WTC11 (cell line): ENCODE measurements at regions not wholly inside any gene's neighbourhood (a gene's known extent, or its start where the extent isn't known, plus 50 kb on each side); places are given as distances from the start of the nearest gene placed in this dataset.

Source experiments
- ATF3 ChIP-seq: sonication (generic); formaldehyde crosslinking; conservative IDR thresholded peaks from 2 replicates; pipeline ENCODE4 v1.8.1; 2022; ENCODE audit warnings: mild to moderate bottlenecking, missing genetic modification reagents
- NFYB ChIP-seq: sonication (generic); formaldehyde crosslinking; conservative IDR thresholded peaks from 2 replicates; pipeline ENCODE4 v1.8.0; 2022; ENCODE audit warnings: low read depth, missing genetic modification reagents
- NR3C1 ChIP-seq: sonication (generic); formaldehyde crosslinking; conservative IDR thresholded peaks from 2 replicates; pipeline ENCODE4 v1.8.1; 2023; ENCODE audit warnings: low read depth, mild to moderate bottlenecking, missing genetic modification reagents
- SP1 ChIP-seq: sonication (generic); formaldehyde crosslinking; conservative IDR thresholded peaks from 2 replicates; pipeline ENCODE4 v1.8.1; 2022; ENCODE audit warnings: missing genetic modification reagents
- TF ChIP-seq, protein P1 (sequence below): fragments of 200-600 bp; IDR thresholded peaks from 2 replicates; pipeline ENCODE4 v1.8.0; 2022; ENCODE audit warnings: antibody characterized with exemption

DNA sequence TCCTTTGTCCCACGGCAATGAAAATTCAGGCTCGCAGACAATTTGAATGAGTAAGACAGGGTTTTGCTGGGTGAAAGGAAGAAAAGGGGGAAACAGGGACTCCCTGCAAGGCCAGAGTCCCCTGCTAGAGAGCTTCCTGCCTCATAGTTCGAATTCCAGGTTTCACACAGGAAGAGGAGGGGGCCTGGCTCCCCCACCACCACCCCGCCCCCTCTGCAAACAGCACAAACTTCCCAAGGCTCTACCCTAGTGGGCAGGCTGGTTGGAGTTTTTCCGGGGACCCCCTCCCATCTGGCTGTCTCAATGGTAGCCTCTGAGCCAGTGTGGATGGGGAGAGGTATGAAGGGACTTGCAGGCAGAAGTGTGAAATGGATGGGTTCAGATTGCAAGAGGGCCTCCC lies 57.4 kb upstream of the NEBL start:
- no peak for TF ChIP-seq NR3C1 (CRISPR knock-in tag)
- peak; percentile 39 for TF ChIP-seq SP1 (CRISPR knock-in tag)
- TF ChIP-seq, protein P1, sequence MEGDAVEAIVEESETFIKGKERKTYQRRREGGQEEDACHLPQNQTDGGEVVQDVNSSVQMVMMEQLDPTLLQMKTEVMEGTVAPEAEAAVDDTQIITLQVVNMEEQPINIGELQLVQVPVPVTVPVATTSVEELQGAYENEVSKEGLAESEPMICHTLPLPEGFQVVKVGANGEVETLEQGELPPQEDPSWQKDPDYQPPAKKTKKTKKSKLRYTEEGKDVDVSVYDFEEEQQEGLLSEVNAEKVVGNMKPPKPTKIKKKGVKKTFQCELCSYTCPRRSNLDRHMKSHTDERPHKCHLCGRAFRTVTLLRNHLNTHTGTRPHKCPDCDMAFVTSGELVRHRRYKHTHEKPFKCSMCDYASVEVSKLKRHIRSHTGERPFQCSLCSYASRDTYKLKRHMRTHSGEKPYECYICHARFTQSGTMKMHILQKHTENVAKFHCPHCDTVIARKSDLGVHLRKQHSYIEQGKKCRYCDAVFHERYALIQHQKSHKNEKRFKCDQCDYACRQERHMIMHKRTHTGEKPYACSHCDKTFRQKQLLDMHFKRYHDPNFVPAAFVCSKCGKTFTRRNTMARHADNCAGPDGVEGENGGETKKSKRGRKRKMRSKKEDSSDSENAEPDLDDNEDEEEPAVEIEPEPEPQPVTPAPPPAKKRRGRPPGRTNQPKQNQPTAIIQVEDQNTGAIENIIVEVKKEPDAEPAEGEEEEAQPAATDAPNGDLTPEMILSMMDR = no peak
- TF ChIP-seq ATF3 (CRISPR knock-in tag) = no peak
- no peak for TF ChIP-seq NFYB (CRISPR knock-in tag)
